ENCODE measurements at regions not wholly inside any gene's neighbourhood (a gene's known extent, or its start where the extent isn't known, plus 50 kb on each side); places are given as distances from the start of the nearest gene placed in this dataset.

- no peak for DNase-seq (ENCODE audit: low read depth)
These were observed 52.6 kb upstream of the OLFM4 start for GRCh38 chr13:52975969-52976368.

GRCh38 chr13:52975161-52975560 lies 53.5 kb upstream of the OLFM4 start:
- no peak for DNase-seq (ENCODE audit: low read depth)

GRCh38 chr13:52974711-52975110 lies 53.9 kb upstream of the OLFM4 start:
- no peak for DNase-seq (ENCODE audit: low read depth)

GRCh38 chr13:52969373-52969772 lies 59.2 kb upstream of the OLFM4 start:
- no peak for DNase-seq (ENCODE audit: low read depth)

- peak; percentile 67 for DNase-seq (ENCODE audit: low read depth)
These were observed 60.4 kb upstream of the OLFM4 start for GRCh38 chr13:52968074-52968700.

GRCh38 chr13:52961987-52962386 lies 66.6 kb upstream of the OLFM4 start:
- DNase-seq (ENCODE audit: low read depth), result no peak

GRCh38 chr13:52961256-52961910 lies 67.2 kb upstream of the OLFM4 start:
- DNase-seq (ENCODE audit: low read depth), result no peak

GRCh38 chr13:52955472-52955874 lies 73.1 kb upstream of the OLFM4 start:
- DNase-seq (ENCODE audit: low read depth), result no peak

GRCh38 chr13:52954838-52955237 lies 73.8 kb upstream of the OLFM4 start:
- no peak for DNase-seq (ENCODE audit: low read depth)

GRCh38 chr13:52950436-52950956 lies 78.1 kb upstream of the OLFM4 start:
- no peak for DNase-seq (ENCODE audit: low read depth)

GRCh38 chr13:52949742-52950141 lies 78.9 kb upstream of the OLFM4 start:
- no peak for DNase-seq (ENCODE audit: low read depth)

GRCh38 chr13:52949044-52949443 lies 79.6 kb upstream of the OLFM4 start:
- no peak for DNase-seq (ENCODE audit: low read depth)

- no peak for DNase-seq (ENCODE audit: low read depth)
These were observed 80.7 kb upstream of the OLFM4 start for GRCh38 chr13:52947921-52948373.

GRCh38 chr13:52945348-52945747 lies 83.3 kb upstream of the OLFM4 start:
- DNase-seq (ENCODE audit: low read depth), result no peak

- DNase-seq (ENCODE audit: low read depth), result no peak
These were observed 83.9 kb upstream of the OLFM4 start for GRCh38 chr13:52944697-52945096.

GRCh38 chr13:52938065-52938464 lies 89.6 kb upstream of the PCDH8 start:
- DNase-seq (ENCODE audit: low read depth), result no peak

- DNase-seq (ENCODE audit: low read depth), result no peak
These were observed 88.4 kb upstream of the PCDH8 start for GRCh38 chr13:52936806-52937205.

GRCh38 chr13:52934258-52934657 lies 85.8 kb upstream of the PCDH8 start:
- DNase-seq (ENCODE audit: low read depth), result no peak

- DNase-seq (ENCODE audit: low read depth), result no peak
These were observed 85.2 kb upstream of the PCDH8 start for GRCh38 chr13:52933547-52934210.

- no peak for DNase-seq (ENCODE audit: low read depth)
These were observed 84.7 kb upstream of the PCDH8 start for GRCh38 chr13:52933099-52933498.

GRCh38 chr13:52932649-52933048 lies 84.2 kb upstream of the PCDH8 start:
- no peak for DNase-seq (ENCODE audit: low read depth)

- DNase-seq (ENCODE audit: low read depth), result no peak
These were observed 83.3 kb upstream of the PCDH8 start for GRCh38 chr13:52931539-52932431.

All from iris pigment epithelial cell (primary cell).